Mucosa of descending colon (tissue), 3 donors: ENCODE measurements at regions not wholly inside any gene's neighbourhood (a gene's known extent, or its start where the extent isn't known, plus 50 kb on each side); places are given as distances from the start of the nearest gene placed in this dataset.

Experiments
- ATAC-seq: fragments of 200-7000 bp; cut with Tn5 transposase; one replicate; pipeline ENCODE4 v1.9.1; 2020; ENCODE audit warnings: mild to moderate bottlenecking, moderate library complexity
- DNase-seq, 3 donors: peaks; one replicate each; pipeline ENCODE4 v3.0.0-alpha.2; 2020
- H3K36me3 ChIP-seq: fragments of 200-600 bp; one replicate; pipeline ENCODE4 v1.8.0; 2021; ENCODE audit warnings: low read depth, mild to moderate bottlenecking
- H3K4me1 ChIP-seq: fragments of 200-600 bp; one replicate; pipeline ENCODE4 v1.8.0; 2021; ENCODE audit warnings: low read depth, mild to moderate bottlenecking
- H3K4me3 ChIP-seq: fragments of 200-600 bp; one replicate; pipeline ENCODE4 v1.8.0; 2021; ENCODE audit warnings: mild to moderate bottlenecking
- H3K9me3 ChIP-seq: fragments of 200-600 bp; one replicate; pipeline ENCODE4 v1.8.0; 2021; ENCODE audit warnings: mild to moderate bottlenecking
- intact Hi-C, 2 donors: fragments of 100-400 bp; cut with DNase I in 1 of 2; cut with micrococcal nuclease in 1 of 2; formaldehyde crosslinking; loops; one replicate each; pipeline versions ENCODE4 v1.11.0 to v1.11.1; 2022; cut with DNase I, micrococcal nuclease
- TF ChIP-seq, protein P1 (sequence below): fragments of 200-600 bp; IDR thresholded peaks from one replicate; pipeline ENCODE4 v1.8.0; 2022; ENCODE audit warnings: antibody characterized with exemption, mild to moderate bottlenecking
- donor health status: DM: no; HTN: no; CAD: no; lungs with moderate emphysema.
- donor health status: DM: no; HTN: no; CAD: no.
- donor health status: DM: no; HTN: yes; CAD: no.

GRCh38 chr4:189510601-189511000, 430.1 kb upstream of the FRG1 start:
- Histone ChIP-seq H3K4me3 (no peak overlapping the region), H3K9me3 (no peaks in the 10 kb centered on the region), H3K4me1 (no peaks in the 10 kb centered on the region), H3K36me3 (no peaks in the 10 kb centered on the region)
- ATAC-seq = no peak
- TF ChIP-seq, protein P1, sequence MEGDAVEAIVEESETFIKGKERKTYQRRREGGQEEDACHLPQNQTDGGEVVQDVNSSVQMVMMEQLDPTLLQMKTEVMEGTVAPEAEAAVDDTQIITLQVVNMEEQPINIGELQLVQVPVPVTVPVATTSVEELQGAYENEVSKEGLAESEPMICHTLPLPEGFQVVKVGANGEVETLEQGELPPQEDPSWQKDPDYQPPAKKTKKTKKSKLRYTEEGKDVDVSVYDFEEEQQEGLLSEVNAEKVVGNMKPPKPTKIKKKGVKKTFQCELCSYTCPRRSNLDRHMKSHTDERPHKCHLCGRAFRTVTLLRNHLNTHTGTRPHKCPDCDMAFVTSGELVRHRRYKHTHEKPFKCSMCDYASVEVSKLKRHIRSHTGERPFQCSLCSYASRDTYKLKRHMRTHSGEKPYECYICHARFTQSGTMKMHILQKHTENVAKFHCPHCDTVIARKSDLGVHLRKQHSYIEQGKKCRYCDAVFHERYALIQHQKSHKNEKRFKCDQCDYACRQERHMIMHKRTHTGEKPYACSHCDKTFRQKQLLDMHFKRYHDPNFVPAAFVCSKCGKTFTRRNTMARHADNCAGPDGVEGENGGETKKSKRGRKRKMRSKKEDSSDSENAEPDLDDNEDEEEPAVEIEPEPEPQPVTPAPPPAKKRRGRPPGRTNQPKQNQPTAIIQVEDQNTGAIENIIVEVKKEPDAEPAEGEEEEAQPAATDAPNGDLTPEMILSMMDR = no peak
- no peak for DNase-seq
- intact Hi-C loops = no loop called here

DNA sequence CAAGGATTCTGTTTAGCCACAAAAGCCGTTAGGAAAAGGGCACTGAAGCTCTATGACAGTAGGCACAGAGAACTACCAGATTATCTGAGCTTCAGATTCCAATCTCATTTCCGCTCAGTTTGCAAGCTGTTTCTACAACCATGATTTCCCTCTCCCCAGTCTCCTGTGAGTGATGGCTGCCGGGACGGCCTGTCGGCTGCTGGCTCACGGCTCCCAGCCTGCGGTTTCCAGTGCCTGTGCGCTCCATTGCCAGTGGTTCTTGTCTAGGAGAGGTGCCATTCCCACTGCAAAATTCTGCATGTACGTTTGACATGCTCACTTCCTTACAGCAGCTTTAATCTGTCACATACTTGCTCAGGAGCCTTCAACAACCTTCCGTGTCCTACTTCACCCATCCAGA, 429.1 kb upstream of the FRG1 start:
- H3K36me3 ChIP-seq = no peaks in the 10 kb centered on the region
- H3K4me3 ChIP-seq = no peak overlapping the region
- TF ChIP-seq, protein P1 = no peak
- intact Hi-C loops = no loop called here
- no peaks in the 10 kb centered on the region for H3K9me3 ChIP-seq
- DNase-seq (no peak), ATAC-seq (no peak)
- no peaks in the 10 kb centered on the region for H3K4me1 ChIP-seq

- TF ChIP-seq, protein P1 = no peak
- Histone ChIP-seq H3K4me3 (no peak overlapping the region), H3K4me1 (no peaks in the 10 kb centered on the region), H3K36me3 (no peaks in the 10 kb centered on the region), H3K9me3 (no peaks in the 10 kb centered on the region)
- intact Hi-C loops = no loop called here
- DNase-seq = no peak
- ATAC-seq = no peak
Observed at GRCh38 chr4:189513421-189513820, 427.3 kb upstream of the FRG1 start.

DNA sequence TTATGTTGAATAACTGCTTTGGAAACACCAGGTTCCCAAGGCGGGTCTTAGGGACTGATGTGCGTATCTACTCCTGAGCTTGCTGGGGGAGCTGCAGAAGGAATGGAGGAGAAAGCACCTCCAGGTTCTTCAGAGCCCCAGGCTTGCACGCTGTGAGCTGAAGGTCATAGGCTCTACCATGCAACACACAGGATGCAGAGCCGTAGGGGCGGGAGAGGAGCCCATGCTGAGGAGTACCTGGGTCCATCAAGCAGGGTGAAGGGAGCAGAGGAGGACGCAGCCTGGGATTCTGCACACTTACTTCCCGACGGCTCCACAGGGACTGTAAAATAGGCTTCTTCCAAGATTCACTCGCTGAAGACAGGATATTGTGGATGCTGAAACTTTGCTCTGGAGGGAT, 426.5 kb upstream of the FRG1 start:
- H3K9me3 ChIP-seq = no peaks in the 10 kb centered on the region
- H3K4me3 ChIP-seq = no peak overlapping the region
- DNase-seq = no peak
- no peak for ATAC-seq
- intact Hi-C loops = no loop called here
- TF ChIP-seq, protein P1 = no peak
- H3K36me3 ChIP-seq = no peaks in the 10 kb centered on the region
- no peaks in the 10 kb centered on the region for H3K4me1 ChIP-seq

- H3K4me1 ChIP-seq = no peaks in the 10 kb centered on the region
- H3K9me3 ChIP-seq = no peaks in the 10 kb centered on the region
- ATAC-seq (no peak), DNase-seq (no peak)
- TF ChIP-seq, protein P1 = no peak
- H3K36me3 ChIP-seq = no peaks in the 10 kb centered on the region
- no peak overlapping the region for H3K4me3 ChIP-seq
- intact Hi-C loops = no loop called here
Observed at GRCh38 chr4:189516902-189517301, 423.8 kb upstream of the FRG1 start.

DNA sequence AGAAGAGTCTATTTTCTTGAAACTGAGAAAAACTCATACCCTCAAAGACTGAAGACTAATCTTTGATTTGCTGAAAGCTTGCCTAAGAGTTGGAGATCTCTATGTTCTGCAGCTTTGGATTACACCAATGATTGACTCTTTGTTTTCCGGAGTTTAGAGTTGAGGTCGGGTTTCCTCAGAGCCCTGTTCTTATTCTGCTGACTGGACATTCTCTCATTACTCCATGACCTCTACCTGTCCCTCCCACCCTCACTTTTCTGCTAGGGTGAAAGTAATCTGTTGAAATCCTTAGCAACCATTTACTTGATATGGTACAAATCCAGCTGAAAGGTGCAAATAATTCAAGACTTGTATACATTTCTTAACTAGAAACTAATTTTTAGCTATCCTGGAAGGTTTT, 421.5 kb upstream of the FRG1 start:
- intact Hi-C loops = no loop called here
- DNase-seq = no peak
- Histone ChIP-seq H3K4me1 (no peaks in the 10 kb centered on the region), H3K4me3 (no peak overlapping the region), H3K36me3 (no peaks in the 10 kb centered on the region), H3K9me3 (no peaks in the 10 kb centered on the region)
- TF ChIP-seq, protein P1 = no peak
- ATAC-seq = no peak
